ENCODE measurements at regions not wholly inside any gene's neighbourhood (a gene's known extent, or its start where the extent isn't known, plus 50 kb on each side); places are given as distances from the start of the nearest gene placed in this dataset.
"Not testable (repeated sequence)": the region's sequence is repeated elsewhere in the genome, so short reads cannot be mapped to it uniquely, and the experiment has no call there.

- DNase-seq: no peak
- no peak for TF ChIP-seq POLR2A (IDR thresholded peaks at IDR 0.05; ENCODE audit: low read length)
- no peak for TF ChIP-seq GATA1 (IDR thresholded peaks at IDR 0.05; ENCODE audit: low read depth, low read length)
These were observed 1366.2 kb upstream of the PCDH20 start for GRCh38 chr13:62781866-62782265.

GRCh38 chr13:62779161-62779560 lies 1363.5 kb upstream of the PCDH20 start:
- TF ChIP-seq POLR2A (IDR thresholded peaks at IDR 0.05; ENCODE audit: low read length): no peak
- no peak for DNase-seq

- TF ChIP-seq POLR2A (IDR thresholded peaks at IDR 0.05; ENCODE audit: low read length) (no peak), GATA1 (IDR thresholded peaks at IDR 0.05; ENCODE audit: low read depth, low read length) (no peak)
These were observed 1351.8 kb upstream of the PCDH20 start for GRCh38 chr13:62767473-62767872.

GRCh38 chr13:62760724-62761123 lies 1345.1 kb upstream of the PCDH20 start:
- DNase-seq: no peak
- TF ChIP-seq POLR2A (IDR thresholded peaks at IDR 0.05; ENCODE audit: low read length) (no peak), GATA1 (IDR thresholded peaks at IDR 0.05; ENCODE audit: low read depth, low read length) (no peak)

More at GRCh38 chr13:62767473-62767872, 1351.8 kb upstream of the PCDH20 start:
- DNase-seq: no peak

GRCh38 chr13:62747629-62748028 lies 1332.0 kb upstream of the PCDH20 start:
- no peak for DNase-seq
- TF ChIP-seq GATA1 (IDR thresholded peaks at IDR 0.05; ENCODE audit: low read depth, low read length) (no peak), POLR2A (IDR thresholded peaks at IDR 0.05; ENCODE audit: low read length) (no peak)

- no peak for DNase-seq
- TF ChIP-seq POLR2A (IDR thresholded peaks at IDR 0.05; ENCODE audit: low read length) (no peak), GATA1 (IDR thresholded peaks at IDR 0.05; ENCODE audit: low read depth, low read length) (no peak)
These were observed 1331.5 kb upstream of the PCDH20 start for GRCh38 chr13:62747152-62747551.

- DNase-seq: not testable (repeated sequence)
These were observed 1314.1 kb upstream of the PCDH20 start for GRCh38 chr13:62729746-62730145.

GRCh38 chr13:62721893-62722292 lies 1306.2 kb upstream of the PCDH20 start:
- TF ChIP-seq POLR2A (IDR thresholded peaks at IDR 0.05; ENCODE audit: low read length) (no peak), GATA1 (IDR thresholded peaks at IDR 0.05; ENCODE audit: low read depth, low read length) (no peak)
- DNase-seq: no peak

GRCh38 chr13:62711948-62712347 lies 1296.3 kb upstream of the PCDH20 start:
- not testable (repeated sequence) for DNase-seq

- no peak for DNase-seq
- TF ChIP-seq POLR2A (IDR thresholded peaks at IDR 0.05; ENCODE audit: low read length): no peak
- no peak for TF ChIP-seq GATA1 (IDR thresholded peaks at IDR 0.05; ENCODE audit: low read depth, low read length)
These were observed 1295.1 kb upstream of the PCDH20 start for GRCh38 chr13:62710787-62711186.

GRCh38 chr13:62706048-62706447 lies 1290.4 kb upstream of the PCDH20 start:
- no peak for DNase-seq
- TF ChIP-seq POLR2A (IDR thresholded peaks at IDR 0.05; ENCODE audit: low read length): no peak
- no peak for TF ChIP-seq GATA1 (IDR thresholded peaks at IDR 0.05; ENCODE audit: low read depth, low read length)

GRCh38 chr13:62704875-62705274 lies 1289.2 kb upstream of the PCDH20 start:
- TF ChIP-seq POLR2A (IDR thresholded peaks at IDR 0.05; ENCODE audit: low read length) (no peak), GATA1 (IDR thresholded peaks at IDR 0.05; ENCODE audit: low read depth, low read length) (no peak)
- DNase-seq: no peak

GRCh38 chr13:62702502-62702901 lies 1286.9 kb upstream of the PCDH20 start:
- no peak for DNase-seq
- TF ChIP-seq GATA1 (IDR thresholded peaks at IDR 0.05; ENCODE audit: low read depth, low read length): no peak
- no peak for TF ChIP-seq POLR2A (IDR thresholded peaks at IDR 0.05; ENCODE audit: low read length)

GRCh38 chr13:62697701-62698100 lies 1282.1 kb upstream of the PCDH20 start:
- TF ChIP-seq POLR2A (IDR thresholded peaks at IDR 0.05; ENCODE audit: low read length) (no peak), GATA1 (IDR thresholded peaks at IDR 0.05; ENCODE audit: low read depth, low read length) (no peak)

GRCh38 chr13:62696490-62696889 lies 1280.8 kb upstream of the PCDH20 start:
- TF ChIP-seq GATA1 (IDR thresholded peaks at IDR 0.05; ENCODE audit: low read depth, low read length) (no peak), POLR2A (IDR thresholded peaks at IDR 0.05; ENCODE audit: low read length) (no peak)

More at GRCh38 chr13:62697701-62698100, 1282.1 kb upstream of the PCDH20 start:
- no peak for DNase-seq

GRCh38 chr13:62687732-62688131 lies 1272.1 kb upstream of the PCDH20 start:
- no peak for DNase-seq
- TF ChIP-seq GATA1 (IDR thresholded peaks at IDR 0.05; ENCODE audit: low read depth, low read length): no peak
- TF ChIP-seq POLR2A (IDR thresholded peaks at IDR 0.05; ENCODE audit: low read length): no peak

More at GRCh38 chr13:62696490-62696889, 1280.8 kb upstream of the PCDH20 start:
- DNase-seq: no peak
